ENCODE measurements at regions not wholly inside any gene's neighbourhood (a gene's known extent, or its start where the extent isn't known, plus 50 kb on each side); places are given as distances from the start of the nearest gene placed in this dataset.

DNA sequence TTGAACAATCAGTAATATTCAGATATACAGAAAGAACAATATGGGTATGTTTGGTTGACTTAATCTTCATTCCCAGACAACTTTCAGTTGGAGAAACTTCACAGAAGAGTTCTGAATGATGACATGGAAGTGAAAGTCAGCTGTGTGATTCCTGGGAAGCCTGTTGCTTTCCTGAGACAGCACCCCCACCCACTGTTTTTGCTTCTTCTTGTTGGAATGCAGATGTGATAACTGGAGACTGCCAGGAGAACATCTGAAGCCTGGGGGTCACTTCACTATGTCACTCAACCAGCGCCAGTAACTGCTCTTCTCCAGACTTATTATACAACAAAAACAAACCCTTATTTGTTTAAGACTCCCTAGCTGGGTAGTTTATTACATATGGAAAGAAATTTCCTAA lies 599.4 kb downstream of the ZIC1 start:
- Histone ChIP-seq H3K27me3 (no peaks in the 10 kb centered on the region), H3K4me3 (no peak overlapping the region), H3K27ac (no peak overlapping the region), H3K4me1 (no peaks in the 10 kb centered on the region), H3K9me3 (no peaks in the 10 kb centered on the region), H3K36me3 (no peaks in the 10 kb centered on the region)
- 40 to 60% methylated on average over 1 of the region's 1 CpG for WGBS, 2 donors (ENCODE audit: low coverage in 1 of 2)
- no peak for ATAC-seq
- TF ChIP-seq EP300 (IDR thresholded peaks at IDR 0.05) (no peak), POLR2AphosphoS5 (IDR thresholded peaks at IDR 0.05) (no peak), CTCF (IDR thresholded peaks at IDR 0.05) (no peak), POLR2A (IDR thresholded peaks at IDR 0.05) (no peak)

GRCh38 chr3:148020861-148021260 lies 611.7 kb downstream of the ZIC1 start:
- H3K4me1 ChIP-seq: no peaks in the 10 kb centered on the region
- no peak overlapping the region for H3K4me3 ChIP-seq
- no peaks in the 10 kb centered on the region for H3K27me3 ChIP-seq
- TF ChIP-seq POLR2A (IDR thresholded peaks at IDR 0.05) (no peak), CTCF (IDR thresholded peaks at IDR 0.05) (no peak), POLR2AphosphoS5 (IDR thresholded peaks at IDR 0.05) (no peak), EP300 (IDR thresholded peaks at IDR 0.05) (no peak)
- 70 to 83% methylated on average over 1 of the region's 1 CpG for WGBS, 2 donors (ENCODE audit: low coverage in 1 of 2)
- no peak for ATAC-seq
- H3K27ac ChIP-seq: no peak overlapping the region
- H3K9me3 ChIP-seq: peaks cover 0 to 16% (median 0%) of the 10 kb centered on the region in 3 donors
- no peaks in the 10 kb centered on the region for H3K36me3 ChIP-seq

- H3K27ac ChIP-seq: no peak overlapping the region
- no peak for ATAC-seq
- TF ChIP-seq EP300 (IDR thresholded peaks at IDR 0.05) (no peak), CTCF (IDR thresholded peaks at IDR 0.05) (no peak), POLR2AphosphoS5 (IDR thresholded peaks at IDR 0.05) (no peak), POLR2A (IDR thresholded peaks at IDR 0.05) (no peak)
- no peaks in the 10 kb centered on the region for H3K36me3 ChIP-seq
- no peaks in the 10 kb centered on the region for H3K27me3 ChIP-seq
- peaks cover 0 to 15% (median 0%) of the 10 kb centered on the region in 3 donors for H3K9me3 ChIP-seq
- WGBS, 2 donors (ENCODE audit: low coverage in 1 of 2): 90 to 92% methylated on average over 6 of the region's 6 CpGs
- H3K4me3 ChIP-seq: no peak overlapping the region
- H3K4me1 ChIP-seq: no peaks in the 10 kb centered on the region
Observed at GRCh38 chr3:148021381-148021780, 612.2 kb downstream of the ZIC1 start.

DNA sequence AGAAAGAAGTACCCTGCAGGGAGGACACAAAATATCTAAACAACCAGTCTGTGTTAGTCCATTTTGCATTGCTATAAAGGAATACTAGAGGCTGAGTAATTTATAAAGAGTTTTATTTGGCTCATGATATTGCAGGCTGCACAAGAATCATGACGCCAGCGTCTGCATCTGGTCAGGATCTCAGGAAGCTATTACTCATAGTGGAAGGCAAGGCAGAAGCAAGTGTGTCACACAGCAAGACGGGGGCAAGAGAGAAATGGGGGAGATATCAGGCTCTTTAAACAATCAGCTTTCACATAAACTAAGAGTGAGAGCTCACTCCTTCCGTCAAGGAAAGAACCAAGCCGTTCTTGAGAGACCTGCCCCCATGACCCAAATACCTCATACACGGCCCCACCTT lies 614.8 kb downstream of the ZIC1 start:
- 21 to 24% methylated on average over 2 to 6 of the region's 6 CpGs for WGBS, 2 donors (ENCODE audit: low coverage in 1 of 2)
- no peak for TF ChIP-seq CTCF (IDR thresholded peaks at IDR 0.05)
- TF ChIP-seq POLR2A (IDR thresholded peaks at IDR 0.05): no peak
- TF ChIP-seq POLR2AphosphoS5 (IDR thresholded peaks at IDR 0.05): no peak
- no peak overlapping the region for H3K27ac ChIP-seq
- peaks cover 0 to 2% (median 0%) of the 10 kb centered on the region in 3 donors for H3K9me3 ChIP-seq
- ATAC-seq: no peak
- no peaks in the 10 kb centered on the region for H3K4me1 ChIP-seq
- no peak overlapping the region for H3K4me3 ChIP-seq
- no peaks in the 10 kb centered on the region for H3K27me3 ChIP-seq
- no peaks in the 10 kb centered on the region for H3K36me3 ChIP-seq

DNA sequence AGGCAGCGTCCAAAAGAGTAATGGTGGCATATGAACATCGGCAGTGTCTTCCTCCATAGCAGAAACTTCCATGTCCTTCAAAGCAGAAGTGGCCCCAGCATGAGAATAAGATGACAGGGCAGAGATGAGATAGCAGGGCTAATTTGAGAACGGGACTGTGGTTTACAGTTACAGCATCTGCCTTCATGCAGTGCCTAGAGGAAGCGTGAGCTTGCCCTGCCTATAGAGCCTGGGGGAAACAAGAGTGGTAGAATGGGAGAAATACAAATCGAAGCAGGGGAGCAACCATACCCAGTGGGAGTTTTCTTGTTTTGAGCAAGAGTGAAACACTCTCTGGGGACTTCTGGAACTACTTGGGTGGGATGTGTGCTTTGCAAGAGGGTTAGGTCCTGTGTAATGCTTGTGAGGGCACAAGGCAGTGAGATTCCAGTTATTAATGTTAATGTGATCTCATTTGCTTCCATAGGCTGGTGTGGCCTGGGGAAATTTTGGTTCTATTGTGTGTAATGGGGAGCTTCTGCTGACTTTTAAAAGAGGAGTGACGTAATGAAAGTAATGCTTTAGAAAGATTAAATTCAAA lies 616.9 kb downstream of the ZIC1 start:
- no peak overlapping the region for H3K27ac ChIP-seq
- no peaks in the 10 kb centered on the region for H3K4me1 ChIP-seq
- ATAC-seq: no peak
- H3K9me3 ChIP-seq: no peaks in the 10 kb centered on the region
- 71 to 95% methylated on average over 5 to 6 of the region's 6 CpGs for whole genome bisulfite sequencing, 2 donors (ENCODE audit: low coverage in 1 of 2)
- no peak overlapping the region for H3K4me3 ChIP-seq
- TF ChIP-seq POLR2AphosphoS5 (IDR thresholded peaks at IDR 0.05): no peak
- TF ChIP-seq POLR2A (IDR thresholded peaks at IDR 0.05): no peak
- no peak for TF ChIP-seq CTCF (IDR thresholded peaks at IDR 0.05)
- no peak for TF ChIP-seq EP300 (IDR thresholded peaks at IDR 0.05)
- H3K36me3 ChIP-seq: no peaks in the 10 kb centered on the region
- H3K27me3 ChIP-seq: no peaks in the 10 kb centered on the region

Data from gastroesophageal sphincter (tissue), 4 donors.